ENCODE measurements at regions not wholly inside any gene's neighbourhood (a gene's known extent, or its start where the extent isn't known, plus 50 kb on each side); places are given as distances from the start of the nearest gene placed in this dataset.

DNA sequence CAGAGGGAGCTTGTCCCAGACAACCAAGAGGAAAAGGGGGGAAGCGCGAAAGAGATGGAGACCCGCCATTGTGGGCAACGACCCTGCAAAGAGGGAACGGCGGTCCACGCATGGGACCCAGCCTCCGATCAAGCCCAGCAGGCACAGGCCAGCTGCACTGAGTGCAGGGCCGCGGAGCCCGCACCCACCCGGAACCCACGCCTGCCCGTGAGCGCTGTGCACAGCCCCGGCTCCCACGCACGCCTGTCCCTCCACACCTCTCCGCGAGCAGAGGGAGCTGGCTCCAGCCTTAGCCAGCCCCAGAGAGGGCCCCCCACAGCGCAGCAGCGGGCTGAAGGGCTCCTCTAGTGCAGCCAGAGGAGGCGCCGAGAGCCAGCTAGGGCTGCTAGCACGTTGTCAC lies 416.5 kb downstream of the DMRTA1 start:
- TF ChIP-seq ZFX (IDR thresholded peaks at IDR 0.05; ENCODE audit: borderline replicate concordance), result no peak
- TF ChIP-seq, protein P1, sequence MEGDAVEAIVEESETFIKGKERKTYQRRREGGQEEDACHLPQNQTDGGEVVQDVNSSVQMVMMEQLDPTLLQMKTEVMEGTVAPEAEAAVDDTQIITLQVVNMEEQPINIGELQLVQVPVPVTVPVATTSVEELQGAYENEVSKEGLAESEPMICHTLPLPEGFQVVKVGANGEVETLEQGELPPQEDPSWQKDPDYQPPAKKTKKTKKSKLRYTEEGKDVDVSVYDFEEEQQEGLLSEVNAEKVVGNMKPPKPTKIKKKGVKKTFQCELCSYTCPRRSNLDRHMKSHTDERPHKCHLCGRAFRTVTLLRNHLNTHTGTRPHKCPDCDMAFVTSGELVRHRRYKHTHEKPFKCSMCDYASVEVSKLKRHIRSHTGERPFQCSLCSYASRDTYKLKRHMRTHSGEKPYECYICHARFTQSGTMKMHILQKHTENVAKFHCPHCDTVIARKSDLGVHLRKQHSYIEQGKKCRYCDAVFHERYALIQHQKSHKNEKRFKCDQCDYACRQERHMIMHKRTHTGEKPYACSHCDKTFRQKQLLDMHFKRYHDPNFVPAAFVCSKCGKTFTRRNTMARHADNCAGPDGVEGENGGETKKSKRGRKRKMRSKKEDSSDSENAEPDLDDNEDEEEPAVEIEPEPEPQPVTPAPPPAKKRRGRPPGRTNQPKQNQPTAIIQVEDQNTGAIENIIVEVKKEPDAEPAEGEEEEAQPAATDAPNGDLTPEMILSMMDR (IDR thresholded peaks at IDR 0.05), result no peak
- no peak overlapping the region for H3K27ac ChIP-seq

GRCh38 chr9:22863736-22864135 lies 417.1 kb downstream of the DMRTA1 start:
- TF ChIP-seq ZFX (IDR thresholded peaks at IDR 0.05; ENCODE audit: borderline replicate concordance), result no peak
- TF ChIP-seq, protein P1 (IDR thresholded peaks at IDR 0.05), result no peak
- no peak overlapping the region for H3K27ac ChIP-seq

- no peak overlapping the region for H3K27ac ChIP-seq
- TF ChIP-seq, protein P1 (IDR thresholded peaks at IDR 0.05), result no peak
- no peak for TF ChIP-seq ZFX (IDR thresholded peaks at IDR 0.05; ENCODE audit: borderline replicate concordance)
Observed at GRCh38 chr9:22893196-22893843, 446.7 kb downstream of the DMRTA1 start.

- TF ChIP-seq ZFX (IDR thresholded peaks at IDR 0.05; ENCODE audit: borderline replicate concordance), result no peak
- TF ChIP-seq, protein P1 (IDR thresholded peaks at IDR 0.05), result no peak
- no peak overlapping the region for H3K27ac ChIP-seq
Observed at GRCh38 chr9:22898591-22898990, 452.0 kb downstream of the DMRTA1 start.

GRCh38 chr9:22911632-22912031 lies 465.0 kb downstream of the DMRTA1 start:
- no peak for TF ChIP-seq ZFX (IDR thresholded peaks at IDR 0.05; ENCODE audit: borderline replicate concordance)
- TF ChIP-seq, protein P1 (IDR thresholded peaks at IDR 0.05), result no peak

GRCh38 chr9:22913026-22913425 lies 466.4 kb downstream of the DMRTA1 start:
- TF ChIP-seq ZFX (IDR thresholded peaks at IDR 0.05; ENCODE audit: borderline replicate concordance), result no peak
- TF ChIP-seq, protein P1 (IDR thresholded peaks at IDR 0.05), result no peak
- no peak overlapping the region for H3K27ac ChIP-seq

More at GRCh38 chr9:22911632-22912031, 465.0 kb downstream of the DMRTA1 start:
- H3K27ac ChIP-seq, result no peak overlapping the region

DNA sequence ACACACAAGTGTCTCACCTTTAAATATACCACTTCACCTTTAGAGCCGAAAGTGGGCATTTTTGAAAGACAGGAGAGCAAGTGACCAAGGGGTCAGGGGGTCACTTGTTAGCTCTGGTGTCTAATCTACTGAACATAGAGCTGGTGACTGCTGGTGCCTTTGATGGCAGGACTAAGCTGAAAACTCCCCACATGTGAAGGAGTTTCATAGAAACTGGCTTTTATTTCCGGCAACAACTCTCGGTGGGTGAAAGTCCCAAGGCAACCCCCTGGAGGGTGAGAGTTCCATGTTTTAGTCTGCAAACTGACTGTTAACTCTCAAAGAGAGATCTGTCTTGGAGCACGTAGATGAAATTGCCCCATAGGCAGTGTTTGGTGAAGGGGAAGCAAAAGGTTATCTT lies 466.9 kb downstream of the DMRTA1 start:
- H3K27ac ChIP-seq, result no peak overlapping the region
- TF ChIP-seq, protein P1 (IDR thresholded peaks at IDR 0.05), result no peak
